ENCODE measurements at regions not wholly inside any gene's neighbourhood (a gene's known extent, or its start where the extent isn't known, plus 50 kb on each side); places are given as distances from the start of the nearest gene placed in this dataset.

GRCh38 chr4:32251926-32252325, 1531.8 kb downstream of the PCDH7 start:
- intact Hi-C loops (cut with micrococcal nuclease): no loop called here
- ATAC-seq: no peak
- DNase-seq: no peak

GRCh38 chr4:32254216-32254615, 1534.0 kb downstream of the PCDH7 start:
- no peak for DNase-seq
- ATAC-seq: no peak
- intact Hi-C loops (cut with micrococcal nuclease): no loop called here

GRCh38 chr4:32258986-32259385, 1538.8 kb downstream of the PCDH7 start:
- ATAC-seq: no peak
- intact Hi-C loops (cut with micrococcal nuclease): no loop called here
- no peak for DNase-seq

- ATAC-seq (no peak), DNase-seq (no peak)
- intact Hi-C loops (cut with micrococcal nuclease): no loop called here
Measured at GRCh38 chr4:32261196-32261595, 1541.0 kb downstream of the PCDH7 start.

GRCh38 chr4:32268863-32269262, 1548.7 kb downstream of the PCDH7 start:
- DNase-seq: no peak
- ATAC-seq: no peak
- intact Hi-C loops (cut with micrococcal nuclease): no loop called here

- intact Hi-C loops (cut with micrococcal nuclease): no loop called here
- DNase-seq (no peak), ATAC-seq (no peak)
Measured at GRCh38 chr4:32290102-32290501, 1569.9 kb downstream of the PCDH7 start.

- ATAC-seq: no peak
- intact Hi-C loops (cut with micrococcal nuclease): no loop called here
- no peak for DNase-seq
Measured at GRCh38 chr4:32318926-32319325, 1598.8 kb downstream of the PCDH7 start.

GRCh38 chr4:32321421-32321820, 1601.3 kb downstream of the PCDH7 start:
- ATAC-seq (no peak), DNase-seq (no peak)
- intact Hi-C loops (cut with micrococcal nuclease): no loop called here

- DNase-seq (no peak), ATAC-seq (no peak)
- intact Hi-C loops (cut with micrococcal nuclease): no loop called here
Measured at GRCh38 chr4:32334759-32335158, 1614.6 kb downstream of the PCDH7 start.

- DNase-seq: no peak
- intact Hi-C loops (cut with micrococcal nuclease): no loop called here
- no peak for ATAC-seq
Measured at GRCh38 chr4:32337403-32337802, 1617.2 kb downstream of the PCDH7 start.

GRCh38 chr4:32340591-32340990, 1620.4 kb downstream of the PCDH7 start:
- intact Hi-C loops (cut with micrococcal nuclease): no loop called here
- no peak for ATAC-seq

GRCh38 chr4:32341342-32341741, 1621.2 kb downstream of the PCDH7 start:
- intact Hi-C loops (cut with micrococcal nuclease): no loop called here
- no peak for DNase-seq
- ATAC-seq: no peak

More at GRCh38 chr4:32340591-32340990, 1620.4 kb downstream of the PCDH7 start:
- no peak for DNase-seq

GRCh38 chr4:32342054-32342453, 1621.9 kb downstream of the PCDH7 start:
- no peak for DNase-seq
- intact Hi-C loops (cut with micrococcal nuclease): no loop called here
- ATAC-seq: no peak

GRCh38 chr4:32349026-32349425, 1628.9 kb downstream of the PCDH7 start:
- ATAC-seq (no peak), DNase-seq (no peak)
- intact Hi-C loops (cut with micrococcal nuclease): no loop called here

GRCh38 chr4:32374206-32374605, 1654.0 kb downstream of the PCDH7 start:
- ATAC-seq (no peak), DNase-seq (no peak)
- intact Hi-C loops (cut with micrococcal nuclease): no loop called here

- ATAC-seq (no peak), DNase-seq (no peak)
- intact Hi-C loops (cut with micrococcal nuclease): no loop called here
Measured at GRCh38 chr4:32393806-32394205, 1673.6 kb downstream of the PCDH7 start.

- intact Hi-C loops (cut with micrococcal nuclease): no loop called here
- DNase-seq (no peak), ATAC-seq (no peak)
Measured at GRCh38 chr4:32394255-32394654, 1674.1 kb downstream of the PCDH7 start.

- intact Hi-C loops (cut with micrococcal nuclease): no loop called here
- ATAC-seq (no peak), DNase-seq (no peak)
Measured at GRCh38 chr4:32396507-32397070, 1676.4 kb downstream of the PCDH7 start.

- intact Hi-C loops (cut with micrococcal nuclease): no loop called here
- DNase-seq: no peak
- no peak for ATAC-seq
Measured at GRCh38 chr4:32400870-32401269, 1680.7 kb downstream of the PCDH7 start.

GRCh38 chr4:32417113-32417704, 1697.0 kb downstream of the PCDH7 start:
- intact Hi-C loops (cut with micrococcal nuclease): no loop called here
- ATAC-seq: no peak
- no peak for DNase-seq

GRCh38 chr4:32423267-32423666, 1703.1 kb downstream of the PCDH7 start:
- intact Hi-C loops (cut with micrococcal nuclease): no loop called here

GRCh38 chr4:32425243-32425642, 1705.1 kb downstream of the PCDH7 start:
- DNase-seq (no peak), ATAC-seq (no peak)
- intact Hi-C loops (cut with micrococcal nuclease): no loop called here

More at GRCh38 chr4:32423267-32423666, 1703.1 kb downstream of the PCDH7 start:
- DNase-seq: no peak
- no peak for ATAC-seq

All from left ventricle myocardium superior (tissue), 1 donor.